ENCODE measurements at regions not wholly inside any gene's neighbourhood (a gene's known extent, or its start where the extent isn't known, plus 50 kb on each side); places are given as distances from the start of the nearest gene placed in this dataset.

DNA sequence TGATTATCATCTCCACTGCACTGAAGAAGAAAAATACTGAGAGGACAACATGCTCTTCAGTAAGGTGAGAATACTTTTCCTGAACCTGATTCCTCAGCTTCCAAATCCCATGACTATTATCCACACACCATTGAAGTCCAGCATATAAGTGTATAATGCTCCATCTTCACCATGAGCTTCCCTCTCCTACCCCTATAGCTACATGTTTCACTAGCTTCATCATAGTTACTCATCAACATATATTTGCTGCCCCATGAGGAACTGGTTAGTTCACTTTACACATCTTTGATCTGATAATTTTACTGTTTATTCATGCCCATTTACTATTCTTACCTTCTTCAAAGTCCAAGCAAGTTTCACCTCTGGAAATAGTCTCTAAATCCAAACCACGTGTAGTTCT is 908.5 kb upstream of the SEMA6D start:
- TF ChIP-seq POLR2A (IDR thresholded peaks at IDR 0.05; ENCODE audit: low read depth, low read length) = no peak
- no peak for TF ChIP-seq TAF1 (IDR thresholded peaks at IDR 0.05; ENCODE audit: borderline replicate concordance, low read depth, low read length)

All from GM12892 (cell line).